ENCODE measurements at regions not wholly inside any gene's neighbourhood (a gene's known extent, or its start where the extent isn't known, plus 50 kb on each side); places are given as distances from the start of the nearest gene placed in this dataset.

DNA sequence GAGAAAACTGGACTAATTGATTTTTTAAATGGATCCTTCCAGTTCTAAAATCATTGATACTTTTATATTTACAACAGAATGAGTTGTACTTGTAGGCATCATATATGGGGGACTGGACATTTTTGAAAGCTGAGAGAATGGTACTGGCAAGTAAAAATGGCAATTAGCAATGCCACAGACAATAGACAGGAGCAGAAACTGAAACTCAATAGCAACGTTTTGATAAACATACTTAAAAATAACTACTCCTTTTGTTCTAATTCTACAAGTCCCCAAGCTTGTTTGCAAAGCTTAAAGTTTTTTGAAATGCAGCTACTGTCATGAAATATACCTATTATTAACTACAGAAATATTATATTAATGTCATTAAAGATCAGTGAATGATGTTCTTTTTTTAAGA lies 52.8 kb upstream of the FBXL7 start:
- H3K27ac ChIP-seq = no peak overlapping the region
- TF ChIP-seq, protein P1, sequence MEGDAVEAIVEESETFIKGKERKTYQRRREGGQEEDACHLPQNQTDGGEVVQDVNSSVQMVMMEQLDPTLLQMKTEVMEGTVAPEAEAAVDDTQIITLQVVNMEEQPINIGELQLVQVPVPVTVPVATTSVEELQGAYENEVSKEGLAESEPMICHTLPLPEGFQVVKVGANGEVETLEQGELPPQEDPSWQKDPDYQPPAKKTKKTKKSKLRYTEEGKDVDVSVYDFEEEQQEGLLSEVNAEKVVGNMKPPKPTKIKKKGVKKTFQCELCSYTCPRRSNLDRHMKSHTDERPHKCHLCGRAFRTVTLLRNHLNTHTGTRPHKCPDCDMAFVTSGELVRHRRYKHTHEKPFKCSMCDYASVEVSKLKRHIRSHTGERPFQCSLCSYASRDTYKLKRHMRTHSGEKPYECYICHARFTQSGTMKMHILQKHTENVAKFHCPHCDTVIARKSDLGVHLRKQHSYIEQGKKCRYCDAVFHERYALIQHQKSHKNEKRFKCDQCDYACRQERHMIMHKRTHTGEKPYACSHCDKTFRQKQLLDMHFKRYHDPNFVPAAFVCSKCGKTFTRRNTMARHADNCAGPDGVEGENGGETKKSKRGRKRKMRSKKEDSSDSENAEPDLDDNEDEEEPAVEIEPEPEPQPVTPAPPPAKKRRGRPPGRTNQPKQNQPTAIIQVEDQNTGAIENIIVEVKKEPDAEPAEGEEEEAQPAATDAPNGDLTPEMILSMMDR (conservative IDR thresholded peaks at IDR 0.05) = no peak

DNA sequence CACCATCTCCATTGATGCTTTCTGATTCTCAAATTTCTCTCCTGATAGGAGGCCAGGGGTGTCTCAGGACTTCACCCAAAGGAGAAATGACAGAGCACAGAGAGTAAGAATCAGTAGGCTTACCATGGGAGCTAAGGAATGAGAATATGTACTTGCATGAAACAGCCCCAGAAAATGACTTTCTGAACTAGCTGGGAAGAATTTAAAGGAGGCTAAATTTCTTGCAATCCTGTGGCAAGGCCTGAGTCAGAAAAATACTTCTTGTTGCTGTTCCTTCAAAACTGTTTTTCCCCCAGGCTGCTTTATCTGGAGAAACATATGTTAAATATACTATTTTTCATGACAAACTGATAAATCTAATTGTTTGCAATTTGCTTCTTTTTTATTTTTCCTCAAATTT lies 53.4 kb upstream of the FBXL7 start:
- TF ChIP-seq, protein P1 (conservative IDR thresholded peaks at IDR 0.05) = no peak
- H3K27ac ChIP-seq = no peak overlapping the region

DNA sequence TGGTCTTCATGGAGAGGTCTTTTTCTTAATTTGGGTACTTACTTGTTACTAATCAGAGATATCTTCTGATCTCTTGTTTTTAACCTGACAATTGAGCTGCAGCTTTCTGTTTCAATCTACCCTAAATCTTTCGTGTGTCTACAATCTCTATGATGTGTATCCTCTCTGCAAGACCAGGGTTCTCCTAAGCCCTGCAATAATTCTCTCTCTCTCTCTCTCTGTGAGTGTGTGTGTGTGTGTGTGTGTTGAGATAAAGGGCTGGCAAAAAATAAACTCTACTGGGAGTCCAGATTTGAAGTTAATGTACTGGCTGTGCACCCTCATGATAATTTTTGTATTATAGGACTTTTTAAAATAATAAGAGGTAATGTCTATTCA lies 57.8 kb upstream of the FBXL7 start:
- H3K27ac ChIP-seq = no peak overlapping the region
- TF ChIP-seq, protein P1 (conservative IDR thresholded peaks at IDR 0.05) = no peak

DNA sequence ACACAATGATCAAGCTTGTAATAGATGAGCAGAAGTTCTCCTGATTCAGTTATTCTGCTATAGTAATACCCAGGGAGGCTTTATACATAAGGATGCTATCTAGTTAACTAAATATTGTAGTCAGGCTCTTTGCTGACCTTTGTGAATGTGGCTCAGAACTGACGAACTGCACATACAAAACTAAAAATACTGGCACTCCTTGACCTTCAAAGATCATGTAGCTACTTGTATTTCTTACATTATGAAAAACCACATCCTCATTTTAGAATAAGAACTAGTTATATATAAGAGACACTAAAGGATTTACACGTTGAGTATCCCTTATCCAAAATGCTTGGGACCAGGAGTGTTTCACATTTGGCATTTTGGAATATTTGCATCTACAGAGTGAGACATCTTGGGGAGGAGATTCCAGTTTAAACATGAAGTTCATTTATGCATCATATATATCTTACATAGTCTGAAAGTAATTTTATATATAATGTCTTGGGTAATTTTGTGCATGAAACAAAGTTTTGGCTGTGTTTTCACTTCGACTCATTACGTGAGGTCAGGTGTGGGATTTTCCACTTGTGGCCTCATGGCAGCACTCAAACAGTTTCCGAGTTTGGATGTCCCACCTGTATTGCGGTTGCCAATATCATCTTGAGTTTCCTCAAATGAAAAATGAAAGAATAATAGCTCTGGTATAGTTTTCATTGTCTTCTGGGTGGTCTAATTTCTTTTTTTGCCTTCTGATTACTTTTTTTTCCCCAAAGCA lies 58.4 kb upstream of the FBXL7 start:
- TF ChIP-seq, protein P1 (conservative IDR thresholded peaks at IDR 0.05) = no peak
- no peak overlapping the region for H3K27ac ChIP-seq

DNA sequence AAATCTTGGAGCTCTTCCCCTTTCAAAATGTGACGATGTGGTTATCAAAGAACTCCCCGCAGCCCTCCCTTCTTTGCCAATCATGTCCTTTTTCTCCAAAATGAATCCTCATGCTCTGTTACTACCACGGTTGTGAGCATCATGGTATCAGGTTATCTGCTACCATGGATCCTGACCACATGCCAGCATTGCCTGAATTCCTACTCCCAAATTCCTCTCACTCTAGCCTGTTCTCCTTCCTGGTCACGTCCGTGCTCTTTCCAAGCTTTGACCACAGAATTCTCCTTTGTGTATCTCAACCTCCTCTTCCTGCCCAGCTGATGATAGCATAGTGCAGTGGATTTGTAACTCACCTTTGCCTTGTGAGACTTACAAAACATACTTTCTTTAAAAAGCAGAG lies 59.5 kb upstream of the FBXL7 start:
- TF ChIP-seq, protein P1 (conservative IDR thresholded peaks at IDR 0.05) = no peak
- no peak overlapping the region for H3K27ac ChIP-seq

DNA sequence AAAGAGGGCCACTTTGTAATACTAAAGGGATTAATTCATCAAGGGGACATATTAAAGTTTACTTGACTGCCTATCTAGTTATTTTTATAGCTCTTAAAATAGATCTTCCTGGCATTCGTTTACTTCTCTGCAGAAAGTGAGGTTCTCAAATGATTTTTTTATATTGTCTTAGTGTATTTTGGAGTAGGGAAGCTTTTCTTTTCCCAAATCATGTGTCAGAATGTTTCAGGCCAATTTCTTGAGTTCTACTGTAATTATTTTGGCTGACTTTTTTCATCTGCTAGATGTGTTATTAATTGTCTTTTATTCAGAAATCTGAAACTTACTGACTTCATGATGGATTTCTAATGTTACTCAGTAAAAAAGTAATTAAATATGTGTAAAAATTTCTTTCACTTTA lies 60.2 kb upstream of the FBXL7 start:
- TF ChIP-seq, protein P1 (conservative IDR thresholded peaks at IDR 0.05) = no peak
- H3K27ac ChIP-seq = no peak overlapping the region

DNA sequence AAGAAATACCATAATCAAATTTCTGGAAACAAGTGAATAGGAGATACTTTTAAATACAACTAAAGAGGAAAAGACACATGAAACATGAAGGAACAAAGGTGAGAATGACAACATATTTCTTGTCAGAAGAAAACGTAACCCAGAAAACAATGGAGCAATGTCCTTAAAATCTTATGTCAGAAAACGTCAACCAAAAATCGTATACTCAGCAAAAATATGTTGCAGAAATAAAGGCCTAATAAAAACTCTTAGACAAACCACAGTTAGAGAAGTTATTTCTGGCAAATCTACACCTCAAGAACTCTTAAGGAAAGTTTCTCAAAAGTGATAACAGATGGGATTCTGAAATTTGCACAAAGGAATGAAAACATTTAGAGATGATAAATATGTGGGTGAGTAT lies 66.3 kb upstream of the FBXL7 start:
- no peak overlapping the region for H3K27ac ChIP-seq
- TF ChIP-seq, protein P1 (conservative IDR thresholded peaks at IDR 0.05) = no peak

Measured in VCaP (cell line).